Bone marrow (tissue), 2 donors: ENCODE measurements at regions not wholly inside any gene's neighbourhood (a gene's known extent, or its start where the extent isn't known, plus 50 kb on each side); places are given as distances from the start of the nearest gene placed in this dataset.
A peak's percentile ranks its signal among the peaks of the same experiment; 100 is the strongest.

ENCODE experiments used
- DNase-seq, 2 donors: peaks; one replicate each; lab custom pipeline; 2025; lab: John Stamatoyannopoulos, UW

DNA sequence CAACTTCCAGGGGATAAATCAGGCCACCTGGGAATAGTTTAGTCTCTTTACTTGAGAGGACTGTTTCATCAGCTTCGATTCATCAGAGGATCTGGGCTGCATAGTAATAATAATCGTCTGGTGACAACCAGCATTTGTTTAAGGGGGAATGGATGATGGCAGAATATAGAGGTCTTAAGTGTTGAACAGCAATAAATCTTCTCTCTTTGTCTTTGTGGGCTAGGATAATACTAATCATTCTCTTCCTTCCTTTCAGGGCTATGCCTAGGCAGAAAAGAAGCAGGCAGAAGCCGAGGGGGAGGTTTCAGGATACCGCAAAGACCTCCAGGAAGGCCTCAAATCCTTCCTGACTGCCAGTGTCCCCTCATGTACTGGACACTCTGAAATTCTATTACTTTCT is 150.4 kb upstream of the GAREM1 start:
- DNase-seq: no peak

DNA sequence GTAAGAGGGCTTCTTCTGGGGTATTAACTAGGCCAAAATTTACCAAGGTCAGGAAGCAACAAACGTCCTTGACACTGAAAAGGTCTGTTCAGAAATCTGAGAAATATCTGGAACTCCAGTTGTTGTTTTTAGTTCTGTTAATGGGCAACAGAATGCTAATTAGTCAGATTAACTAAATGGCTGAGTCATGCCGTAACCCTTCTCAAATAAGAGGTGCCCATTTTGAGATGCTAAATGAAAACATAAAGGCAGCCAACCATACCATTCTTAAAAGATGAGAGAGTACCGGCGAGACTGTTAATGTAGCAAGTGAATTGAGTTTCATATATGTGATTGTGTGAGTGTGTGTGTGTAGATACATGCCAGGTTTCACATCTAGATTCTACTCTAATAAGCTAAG is 147.9 kb upstream of the GAREM1 start:
- no peak for DNase-seq

DNA sequence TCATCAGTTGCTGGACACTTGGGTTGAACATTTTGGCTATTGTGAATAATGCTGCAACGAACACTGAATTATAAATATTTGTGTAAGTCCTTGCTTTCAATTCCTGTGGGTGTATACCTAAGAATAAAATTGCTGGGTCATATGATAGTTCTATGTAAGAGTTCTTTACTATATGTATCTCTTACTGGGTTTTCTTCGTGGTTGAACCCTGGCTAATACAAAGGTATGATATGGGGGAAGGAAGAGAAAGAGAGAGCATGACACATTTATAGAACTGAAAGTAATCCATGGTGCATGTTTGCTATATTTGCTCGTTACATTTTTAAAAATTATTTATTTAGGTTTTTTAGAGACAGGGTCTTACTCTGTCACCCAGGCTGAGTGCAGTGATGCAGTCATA is 143.1 kb upstream of the GAREM1 start:
- DNase-seq: no peak

DNA sequence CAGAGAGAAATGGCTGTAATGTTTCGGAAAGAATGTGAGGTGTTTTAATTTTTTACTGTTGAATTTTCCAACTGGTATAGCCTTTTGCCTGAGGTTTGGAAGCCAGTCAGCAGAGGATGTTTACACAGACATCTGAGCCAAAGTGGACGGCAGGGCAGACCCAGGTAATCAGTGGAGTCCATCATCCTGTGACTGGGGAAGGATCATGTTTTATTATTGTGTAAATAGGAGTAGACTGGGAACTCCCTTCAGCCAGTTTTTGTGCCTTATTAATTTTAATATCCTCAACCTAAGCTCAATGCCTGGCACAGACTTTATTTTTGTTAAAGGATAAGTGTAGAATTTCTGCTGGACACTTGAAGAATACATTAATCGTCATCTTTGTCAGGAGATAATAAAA is 142.0 kb upstream of the GAREM1 start:
- DNase-seq: no peak

DNA sequence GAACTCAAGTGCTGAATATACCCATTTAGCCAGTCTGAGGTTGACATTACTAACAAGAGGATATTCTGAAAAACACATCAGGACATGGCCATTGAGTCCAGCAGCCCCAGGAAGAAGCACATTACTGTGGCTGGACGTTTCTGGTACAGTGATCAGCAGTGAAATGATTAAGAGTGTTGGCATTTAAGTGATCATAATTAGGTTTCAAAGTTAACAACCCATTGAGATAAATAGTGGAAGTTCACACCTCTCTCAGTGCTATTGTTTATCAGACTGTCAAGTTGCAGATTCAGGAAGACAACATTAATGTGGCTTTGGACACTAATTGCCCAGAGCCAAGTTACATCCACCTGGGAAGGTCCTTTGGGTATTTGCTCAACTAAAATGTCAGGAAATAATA is 139.5 kb upstream of the GAREM1 start:
- DNase-seq: no peak

DNA sequence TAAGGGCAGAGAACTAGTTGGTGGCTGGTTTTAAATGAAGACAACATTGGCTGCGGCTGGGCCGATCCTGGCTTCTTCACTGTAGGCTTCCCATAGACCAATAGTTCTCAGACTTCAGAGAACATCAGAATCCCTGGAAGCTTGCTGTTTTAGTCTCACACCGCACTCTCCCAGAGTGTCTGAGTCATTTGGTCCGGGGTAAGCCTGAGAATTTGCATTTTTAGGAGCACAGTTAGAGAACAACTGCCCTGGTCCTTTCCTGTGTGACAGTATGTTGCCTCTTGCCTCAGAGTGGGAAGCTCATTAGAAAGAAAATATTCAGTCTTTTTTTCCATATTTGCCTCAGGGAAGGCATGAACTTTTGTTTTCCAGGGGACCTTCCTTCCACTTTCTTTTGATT is 137.1 kb upstream of the GAREM1 start:
- no peak for DNase-seq

DNA sequence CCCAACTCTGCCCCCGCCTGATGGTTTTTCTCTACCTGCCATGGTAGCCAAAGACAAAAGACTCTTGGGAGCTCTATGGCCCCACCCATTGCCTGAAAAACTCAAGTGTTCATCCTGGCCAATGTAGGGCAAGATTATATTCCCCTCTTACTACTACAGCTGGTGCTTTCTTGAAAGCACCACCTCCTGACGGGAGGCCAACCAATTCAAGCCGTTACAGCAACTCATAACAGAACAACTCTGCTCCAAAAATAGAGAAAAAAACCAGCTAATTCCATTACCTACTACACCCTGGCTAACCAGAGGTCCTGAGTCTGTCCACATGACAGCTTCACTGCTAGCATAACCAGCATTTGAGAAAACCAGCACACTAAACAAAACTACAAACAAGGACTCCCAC is 127.5 kb upstream of the GAREM1 start:
- no peak for DNase-seq

DNA sequence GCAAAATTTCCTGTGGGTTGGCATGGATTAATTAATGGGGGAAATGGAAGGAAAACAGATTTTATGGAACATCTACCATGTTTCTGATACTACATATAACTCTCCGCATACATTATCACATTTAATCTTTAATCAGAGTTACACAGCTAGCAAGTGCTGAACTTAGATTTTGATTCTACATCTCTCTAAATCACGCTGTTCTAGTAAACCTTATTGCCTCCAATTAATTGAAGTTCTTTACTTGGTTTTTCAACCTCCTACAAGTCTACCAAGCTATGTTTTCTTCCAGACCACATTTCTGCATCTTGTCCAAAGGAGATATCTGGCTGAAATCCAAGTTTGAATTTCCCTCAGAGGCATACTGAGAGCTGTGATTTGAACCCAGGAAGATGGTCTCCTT is 125.8 kb upstream of the GAREM1 start:
- DNase-seq: no peak

DNA sequence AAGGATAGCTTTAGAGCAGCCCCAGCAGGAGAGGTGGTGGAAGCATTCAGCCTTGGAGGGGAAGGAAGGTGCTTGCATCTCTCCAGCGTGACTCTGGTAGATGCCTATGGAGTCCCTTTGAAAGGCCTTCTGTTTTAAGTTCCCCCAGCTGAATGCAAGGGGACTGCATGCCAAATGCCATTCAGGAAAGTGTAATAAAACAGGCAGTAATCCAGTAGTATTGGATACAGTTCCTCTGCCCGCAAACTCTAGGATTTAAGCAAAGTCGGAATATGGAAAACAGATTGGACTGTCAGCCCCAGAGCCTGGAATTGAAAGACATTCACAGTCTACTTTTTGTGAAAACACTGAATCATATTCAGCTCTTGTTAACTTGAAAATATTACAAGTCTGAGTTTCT is 125.2 kb upstream of the GAREM1 start:
- DNase-seq: no peak

DNA sequence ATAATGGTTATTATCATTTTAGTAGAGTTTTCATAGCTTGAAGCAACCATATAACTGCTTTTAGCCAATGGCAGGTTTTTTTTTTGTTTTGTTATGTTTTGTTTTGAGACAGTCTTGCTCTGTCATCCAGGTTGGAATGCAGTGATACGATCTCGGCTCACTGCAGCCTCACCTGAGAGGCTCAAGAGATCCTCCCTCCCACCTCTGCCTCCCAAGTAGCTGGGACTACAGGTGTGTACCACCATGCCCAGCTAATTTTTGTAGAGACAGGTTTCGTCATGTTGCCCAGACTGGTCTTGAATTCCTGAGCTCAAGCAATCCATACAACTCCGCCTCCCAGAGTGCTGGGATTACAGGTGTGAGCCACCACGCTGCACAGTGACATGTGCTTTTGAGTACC is 117.5 kb upstream of the GAREM1 start:
- DNase-seq: no peak

DNA sequence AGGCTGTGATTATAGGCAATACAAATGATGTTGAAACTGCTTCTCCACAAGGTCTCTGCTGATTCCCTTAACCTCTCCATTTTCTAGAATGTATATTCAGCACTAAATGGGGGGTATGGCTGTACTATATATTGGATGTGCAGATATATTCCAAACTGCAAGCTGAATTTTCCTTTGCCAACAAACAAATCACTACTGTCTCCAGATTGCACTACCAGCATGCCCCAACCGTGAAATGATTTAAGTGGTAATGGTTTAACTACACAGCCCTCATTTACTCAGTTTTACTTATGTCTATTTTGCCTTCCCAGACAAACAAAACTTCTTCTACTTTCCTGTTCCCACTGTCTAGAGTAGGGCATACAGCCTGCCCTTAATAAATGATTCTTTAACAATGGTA is 112.7 kb upstream of the GAREM1 start:
- no peak for DNase-seq

DNA sequence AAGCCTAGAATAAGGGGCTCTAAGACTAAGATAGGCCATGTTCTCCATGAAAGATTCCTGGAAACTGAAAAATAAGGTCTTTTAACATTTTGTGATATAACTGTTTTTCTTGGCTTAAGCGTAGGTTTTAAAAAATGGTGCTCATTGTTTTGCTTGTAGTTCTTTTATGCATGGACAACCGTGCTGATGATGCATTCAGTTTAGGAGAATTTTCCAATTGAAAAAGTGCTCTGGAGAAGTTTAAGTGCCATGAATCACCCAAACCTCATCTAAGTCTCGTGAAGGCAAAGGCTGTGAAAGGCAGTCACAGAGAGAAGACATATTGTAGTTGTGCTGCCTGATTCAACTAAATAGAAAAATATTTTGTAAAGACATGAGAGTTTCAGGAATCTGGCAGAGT is 111.8 kb upstream of the GAREM1 start:
- no peak for DNase-seq

DNA sequence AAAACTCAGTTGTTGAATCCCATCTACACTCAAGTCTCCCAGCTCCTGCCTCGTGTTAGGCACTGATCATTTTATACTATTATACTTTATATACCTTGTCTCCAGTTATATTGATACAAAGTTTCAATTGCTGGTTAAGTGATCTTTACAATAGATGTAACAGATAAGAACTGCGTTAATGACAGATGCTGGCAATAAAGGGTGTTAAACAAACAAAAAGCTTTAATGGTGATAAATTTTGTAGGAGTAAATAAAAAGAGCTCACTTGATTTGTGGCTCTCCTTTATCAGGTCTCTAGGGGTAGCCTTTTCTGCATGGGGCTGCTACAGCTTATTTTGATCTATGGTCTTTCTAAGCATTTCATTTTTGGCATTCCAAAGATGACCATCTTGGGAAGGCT is 106.9 kb upstream of the GAREM1 start:
- DNase-seq: no peak

DNA sequence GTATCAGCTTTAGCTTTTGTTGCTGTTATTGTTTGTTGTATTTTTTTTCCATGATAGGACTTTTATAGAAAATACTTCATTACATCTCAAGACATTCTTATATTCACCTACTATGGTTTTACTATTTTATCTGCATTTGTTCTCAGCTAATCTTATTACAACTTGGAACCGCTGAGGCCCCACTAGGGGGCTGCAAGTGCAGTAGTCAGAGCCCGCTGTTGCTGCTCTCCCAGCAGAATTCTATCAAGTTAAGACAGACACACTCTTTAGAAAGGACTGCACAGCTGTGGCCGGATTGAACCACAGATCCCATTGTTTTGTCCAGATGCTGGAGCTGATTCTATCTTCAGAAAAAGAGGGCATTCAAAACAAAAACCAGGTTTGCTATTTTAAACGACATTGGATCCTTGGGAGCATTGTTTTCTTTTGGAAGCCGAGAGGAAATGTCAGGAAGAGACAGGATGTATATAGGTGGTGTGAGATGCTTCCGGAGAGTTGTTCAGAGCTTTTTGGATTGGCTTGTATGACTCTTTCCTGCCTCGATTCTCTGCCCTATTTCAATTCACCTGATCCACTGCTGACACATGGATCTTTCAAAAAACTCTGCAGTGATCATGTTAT is 105.7 kb upstream of the GAREM1 start:
- DNase-seq: no peak

DNA sequence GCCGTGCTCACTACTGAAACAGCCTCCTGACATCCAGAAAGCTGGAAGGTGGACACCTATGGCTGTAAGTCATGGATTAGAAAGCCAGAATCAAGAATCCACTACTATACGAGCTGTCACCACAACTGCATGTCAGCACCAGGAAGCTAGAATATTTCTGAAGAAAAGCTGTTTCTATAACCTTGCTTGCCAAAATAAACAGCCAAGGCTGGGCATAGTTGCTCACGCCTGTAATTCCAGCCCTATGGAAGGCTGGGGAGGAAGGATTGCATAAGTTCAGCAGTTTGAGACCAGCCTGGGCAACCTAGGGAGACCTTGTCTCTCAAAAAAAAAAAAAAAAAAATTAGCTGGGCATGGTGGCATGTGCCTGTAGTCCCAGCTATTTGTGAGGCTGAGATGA is 96.3 kb upstream of the GAREM1 start:
- DNase-seq: no peak

DNA sequence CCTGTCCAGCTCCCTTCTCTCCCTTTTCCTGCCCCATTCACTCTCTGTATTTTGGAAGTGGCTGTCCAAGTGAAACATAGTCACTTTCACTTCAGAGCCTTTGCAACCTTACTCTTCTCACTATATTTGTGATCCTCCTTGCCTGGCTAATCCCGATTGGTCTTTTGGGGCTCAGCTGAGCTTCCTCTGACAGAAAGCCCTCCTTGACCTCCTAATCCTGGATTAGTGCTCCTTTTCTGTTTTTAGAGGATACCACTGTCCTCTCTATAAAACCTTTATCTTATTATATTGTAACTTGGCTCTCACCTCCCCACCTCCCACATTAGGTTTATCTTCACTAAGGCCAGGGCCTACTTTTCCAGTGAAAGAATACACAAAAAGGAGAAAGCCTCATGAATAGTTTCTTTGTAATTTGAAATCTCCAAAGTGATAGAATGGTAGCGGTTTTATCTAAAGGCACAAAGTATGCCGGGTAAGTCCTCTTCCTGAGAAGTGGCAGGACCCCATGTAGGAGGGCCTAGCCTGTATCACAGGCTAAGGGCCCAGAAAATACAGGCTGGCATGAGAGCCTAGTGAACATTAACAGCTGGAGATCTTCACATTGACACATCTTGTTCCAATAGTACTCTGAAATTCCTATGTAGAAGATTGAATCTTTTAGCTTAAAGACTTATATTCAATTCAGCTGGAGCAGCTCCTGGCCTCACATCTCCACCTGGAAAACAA is 83.1 kb upstream of the GAREM1 start:
- no peak for DNase-seq

DNA sequence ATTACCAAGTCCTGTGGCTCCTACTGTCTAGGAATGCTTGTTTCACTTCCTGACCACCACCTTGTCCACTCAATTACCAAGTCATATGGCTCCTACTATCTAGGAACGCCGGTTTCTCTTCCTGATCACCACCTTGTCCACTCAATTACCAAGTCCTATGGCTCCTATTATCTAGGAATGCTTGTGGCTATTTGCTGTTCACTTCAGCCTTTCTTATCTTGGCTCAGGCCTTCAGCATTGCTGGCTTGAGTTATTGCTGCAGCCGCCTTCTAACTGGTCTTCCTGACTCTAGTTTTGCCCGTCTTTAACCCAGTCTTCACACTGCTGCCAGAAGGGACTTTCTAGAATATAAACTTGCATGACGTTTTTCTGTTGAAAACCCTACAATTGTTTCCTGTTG is 82.5 kb upstream of the GAREM1 start:
- DNase-seq: no peak

DNA sequence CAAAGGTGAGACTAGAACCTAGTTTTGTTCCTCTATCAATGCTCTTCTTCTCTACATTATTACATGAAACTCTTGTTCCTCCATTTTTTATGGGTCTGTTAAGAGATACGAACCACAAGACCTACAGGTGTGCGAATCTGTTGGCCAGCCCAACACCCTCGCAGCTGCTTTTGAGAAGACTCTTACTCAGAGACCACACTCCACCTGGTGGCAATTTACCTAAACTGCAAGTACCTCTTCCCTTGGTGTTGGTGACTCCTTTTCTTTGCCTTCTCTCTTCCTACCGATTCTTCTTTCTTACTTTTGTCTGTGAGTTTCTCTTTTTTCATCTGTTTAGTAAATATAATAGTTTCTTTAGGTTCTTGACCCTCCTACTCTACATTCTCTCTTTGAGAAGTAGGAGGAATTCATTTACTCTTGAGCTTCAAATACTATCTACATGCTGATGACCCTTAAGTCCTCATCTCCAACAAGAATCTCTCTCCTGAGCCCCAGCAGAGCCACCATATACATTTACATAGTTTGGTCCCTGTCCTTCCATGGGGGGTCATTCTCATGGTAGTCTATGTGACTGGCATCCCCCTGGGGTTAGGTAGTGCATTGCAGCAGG is 81.8 kb upstream of the GAREM1 start:
- DNase-seq: peak; percentile 1 to 38

DNA sequence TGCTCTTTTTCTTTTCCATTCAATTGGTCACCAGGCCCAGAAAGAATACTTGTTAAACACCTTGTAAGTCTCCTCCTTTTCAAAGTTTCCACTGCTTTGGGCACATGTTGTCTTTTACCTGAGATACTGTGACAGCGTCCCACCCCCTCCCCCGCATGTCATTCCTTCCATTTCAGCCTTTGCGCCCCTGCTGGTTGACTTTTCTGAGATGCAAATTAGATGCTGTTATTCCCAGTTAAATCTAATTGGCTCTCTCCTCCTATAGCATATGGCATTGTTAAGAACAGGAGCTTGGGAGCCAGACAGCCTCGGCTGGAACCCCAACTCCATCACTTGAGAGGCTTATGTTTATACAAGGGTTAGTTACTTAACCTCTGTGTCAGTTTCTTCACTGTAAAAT is 80.3 kb upstream of the GAREM1 start:
- no peak for DNase-seq

DNA sequence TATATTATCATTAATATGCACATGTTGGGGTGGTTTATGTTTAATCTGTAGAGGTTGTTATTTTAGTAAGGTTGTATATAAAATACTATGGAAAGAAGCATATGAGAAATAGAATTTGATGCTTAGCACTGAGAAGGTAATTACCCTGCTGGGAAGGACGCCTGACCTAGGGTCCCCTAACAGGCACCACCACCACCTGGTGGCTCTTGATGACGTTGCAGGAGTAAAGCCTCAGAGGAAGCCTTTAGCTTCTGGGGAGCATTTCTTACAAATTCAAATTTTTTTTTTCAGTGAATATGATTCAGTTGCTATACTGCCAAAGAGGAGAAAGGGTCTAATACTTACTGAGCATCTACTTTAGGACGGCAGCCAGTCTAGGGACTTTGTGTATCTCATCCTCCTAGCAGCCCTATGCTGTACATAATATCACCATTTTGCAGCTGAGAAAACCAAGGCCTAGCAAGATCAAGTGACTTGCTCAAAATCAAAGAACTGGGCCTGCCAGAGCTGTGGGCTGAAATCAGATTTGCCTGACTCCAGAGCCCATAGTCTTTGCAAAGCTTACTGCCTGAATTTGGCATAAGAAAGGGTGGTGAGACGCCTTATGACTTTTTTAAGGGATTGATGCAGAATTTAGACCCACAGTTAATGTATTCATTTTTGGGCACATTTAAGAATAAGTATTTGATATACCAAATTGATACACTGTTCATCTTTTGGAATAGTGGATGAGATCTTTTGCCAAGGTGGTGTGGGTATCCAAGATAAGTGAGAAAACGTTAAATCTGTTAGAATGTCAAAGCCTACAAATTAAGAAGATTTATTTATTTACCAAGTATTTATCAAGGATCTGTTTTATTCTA is 78.8 kb upstream of the GAREM1 start:
- no peak for DNase-seq

DNA sequence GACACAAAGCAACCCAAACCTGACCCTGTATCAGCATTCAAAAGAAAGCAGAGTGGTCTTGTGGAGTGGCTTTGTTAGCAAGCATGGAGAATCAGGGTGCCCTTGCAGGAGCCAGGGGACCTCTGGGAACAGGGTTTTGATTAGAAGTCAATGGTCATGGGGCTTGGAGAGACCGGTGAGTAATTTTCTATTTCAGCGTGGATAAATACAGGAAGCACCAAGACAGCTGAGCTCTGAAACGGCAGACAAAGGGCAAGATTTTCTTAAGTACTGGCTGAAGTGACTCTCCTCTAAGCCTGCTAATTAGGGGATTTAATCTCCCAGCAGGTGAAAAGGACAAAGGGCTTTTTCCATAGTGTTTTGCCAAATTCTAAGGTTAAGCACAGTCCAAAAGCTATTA is 78.0 kb upstream of the GAREM1 start:
- DNase-seq: no peak

DNA sequence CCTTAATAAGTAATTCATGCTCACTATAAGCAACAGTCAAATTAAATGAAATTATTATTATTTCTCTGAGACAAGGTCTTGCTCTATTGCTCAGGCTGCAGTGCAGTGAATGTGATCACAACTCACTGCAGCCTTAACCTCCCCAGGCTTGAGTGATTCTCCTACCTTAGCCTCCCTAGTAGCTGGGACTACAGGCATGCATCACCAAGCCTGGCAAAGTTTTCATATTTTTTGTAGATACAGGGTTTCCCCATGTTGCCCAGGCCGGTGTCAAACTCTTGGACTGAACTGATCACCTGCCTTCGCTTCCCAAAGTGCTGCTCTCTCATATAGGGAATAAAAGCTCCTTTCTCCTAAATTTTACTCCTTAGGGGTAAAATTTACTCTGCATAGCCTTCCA is 74.9 kb upstream of the GAREM1 start:
- no peak for DNase-seq

DNA sequence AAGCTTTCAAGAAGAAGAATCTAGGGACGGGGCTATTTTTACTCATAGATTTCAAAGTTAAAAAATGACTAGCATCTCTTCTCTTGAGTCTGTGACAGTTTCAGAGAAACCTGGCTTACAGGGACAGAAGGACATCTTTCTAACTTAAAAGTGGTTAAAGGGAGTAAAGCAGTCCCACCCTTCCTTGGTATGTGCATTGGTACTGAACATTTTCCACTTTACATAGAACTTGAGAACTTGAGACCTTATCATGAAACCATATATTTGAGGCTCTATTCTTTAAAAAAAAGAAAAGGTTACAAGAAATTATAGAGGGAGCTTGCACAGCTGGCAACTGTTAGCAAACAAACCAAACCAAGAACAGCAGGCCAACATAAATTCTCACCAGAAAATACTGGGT is 73.4 kb upstream of the GAREM1 start:
- no peak for DNase-seq
